IMR-90 (cell line): ENCODE measurements at regions not wholly inside any gene's neighbourhood (a gene's known extent, or its start where the extent isn't known, plus 50 kb on each side); places are given as distances from the start of the nearest gene placed in this dataset.

Experiments
- CTCF ChIP-seq: conservative IDR thresholded peaks from 2 replicates; pipeline ENCODE4 v1.5.1; 2012; ENCODE audit warnings: mild to moderate bottlenecking, low read depth, low read length, improper control_type of control experiment
- MXI1 ChIP-seq: IDR thresholded peaks from 2 replicates; pipeline ENCODE4 v1.6.1; 2012; ENCODE audit warnings: low read depth, mild to moderate bottlenecking, low read length, moderate library complexity, borderline replicate concordance
- POLR2A ChIP-seq: IDR thresholded peaks from 2 replicates; pipeline ENCODE4 v1.6.1; 2012; ENCODE audit warnings: mild to moderate bottlenecking, low read depth, low read length
- RFX5 ChIP-seq: IDR thresholded peaks from 2 replicates; pipeline ENCODE4 v1.8.0; 2012; ENCODE audit warnings: low read depth, mild to moderate bottlenecking, low read length, moderate library complexity

- TF ChIP-seq CTCF (no peak), POLR2A (no peak), RFX5 (no peak), MXI1 (no peak)
Measured at GRCh38 chr6:4553387-4553786, 222.8 kb upstream of the CDYL start.
